HFFc6 (cell line): ENCODE measurements at regions not wholly inside any gene's neighbourhood (a gene's known extent, or its start where the extent isn't known, plus 50 kb on each side); places are given as distances from the start of the nearest gene placed in this dataset.

Source experiments
- DNase-seq: peaks from one replicate; pipeline ENCODE4 v3.0.0-alpha.2; 2018
- H3K27ac Mint-ChIP-seq: 2 replicates; pipeline ENCODE4 v1.8.0; 2020; ENCODE audit warnings: mild to moderate bottlenecking, mixed read lengths
- H3K27me3 Mint-ChIP-seq: 2 replicates; pipeline ENCODE4 v1.8.0; 2021; ENCODE audit warnings: mild to moderate bottlenecking, moderate library complexity, mixed read lengths; ENCODE audit not compliant: insufficient read depth
- H3K36me3 Mint-ChIP-seq: 2 replicates; pipeline ENCODE4 v1.8.0; 2021; ENCODE audit warnings: low read depth, mixed read lengths
- H3K4me1 Mint-ChIP-seq: 2 replicates; pipeline ENCODE4 v1.8.0; 2020; ENCODE audit warnings: low read depth, mixed read lengths
- H3K4me3 Mint-ChIP-seq: 2 replicates; pipeline ENCODE4 v1.8.0; 2020; ENCODE audit warnings: mild to moderate bottlenecking, moderate library complexity, mixed read lengths
- H3K9me3 Mint-ChIP-seq: 2 replicates; pipeline ENCODE4 v1.8.0; 2020; ENCODE audit warnings: mild to moderate bottlenecking, mixed read lengths
- CTCF ChIP-seq: fragments of 200-600 bp; sonication (generic); IDR thresholded peaks from 2 replicates; pipeline ENCODE4 v1.5.0; 2021; ENCODE audit warnings: antibody characterized with exemption, mild to moderate bottlenecking

- DNase-seq: no peak
Measured at GRCh38 chr11:82046778-82047177, 686.9 kb downstream of the FAM181B start.

GRCh38 chr11:82045748-82046457 is 687.8 kb downstream of the FAM181B start:
- no peak for TF ChIP-seq CTCF
- Mint-ChIP-seq H3K4me3 (no peak overlapping the region), H3K9me3 (peaks cover 63% of the 10 kb centered on the region)

More at GRCh38 chr11:82046778-82047177, 686.9 kb downstream of the FAM181B start:
- no peak overlapping the region for H3K27ac Mint-ChIP-seq
- H3K4me3 Mint-ChIP-seq: no peak overlapping the region
- no peaks in the 10 kb centered on the region; the same call in 1 of the 2 replicates for H3K27me3 Mint-ChIP-seq
- no peaks in the 10 kb centered on the region; the same call in 1 of the 2 replicates for H3K36me3 Mint-ChIP-seq
- TF ChIP-seq CTCF: no peak
- H3K9me3 Mint-ChIP-seq: peaks cover 59% of the 10 kb centered on the region
- H3K4me1 Mint-ChIP-seq: no peaks in the 10 kb centered on the region

GRCh38 chr11:82043316-82043715 is 690.3 kb downstream of the FAM181B start:
- no peak for DNase-seq
- Mint-ChIP-seq H3K36me3 (no peaks in the 10 kb centered on the region), H3K27ac (no peak overlapping the region), H3K9me3 (peaks cover 50% of the 10 kb centered on the region), H3K4me3 (no peak overlapping the region), H3K27me3 (no peaks in the 10 kb centered on the region; the same call in 1 of the 2 replicates), H3K4me1 (no peaks in the 10 kb centered on the region)
- TF ChIP-seq CTCF: no peak

More at GRCh38 chr11:82045748-82046457, 687.8 kb downstream of the FAM181B start:
- H3K27ac Mint-ChIP-seq: no peak overlapping the region
- no peaks in the 10 kb centered on the region; the same call in 1 of the 2 replicates for H3K27me3 Mint-ChIP-seq
- H3K36me3 Mint-ChIP-seq: no peaks in the 10 kb centered on the region; the same call in 1 of the 2 replicates
- DNase-seq: no peak
- H3K4me1 Mint-ChIP-seq: no peaks in the 10 kb centered on the region

- no peak for DNase-seq
- no peak for TF ChIP-seq CTCF
- H3K36me3 Mint-ChIP-seq: no peaks in the 10 kb centered on the region
- H3K9me3 Mint-ChIP-seq: peaks cover 35% of the 10 kb centered on the region
- H3K27ac Mint-ChIP-seq: no peak overlapping the region
- no peaks in the 10 kb centered on the region for H3K4me1 Mint-ChIP-seq
- no peak overlapping the region for H3K4me3 Mint-ChIP-seq
- H3K27me3 Mint-ChIP-seq: no peaks in the 10 kb centered on the region
Measured at GRCh38 chr11:82041764-82042163, 691.9 kb downstream of the FAM181B start.

GRCh38 chr11:82038154-82038553 is 695.5 kb downstream of the FAM181B start:
- H3K4me1 Mint-ChIP-seq: no peaks in the 10 kb centered on the region
- DNase-seq: no peak
- no peaks in the 10 kb centered on the region for H3K36me3 Mint-ChIP-seq
- H3K9me3 Mint-ChIP-seq: peaks cover 27% of the 10 kb centered on the region
- H3K4me3 Mint-ChIP-seq: no peak overlapping the region
- no peak for TF ChIP-seq CTCF
- no peak overlapping the region for H3K27ac Mint-ChIP-seq
- no peaks in the 10 kb centered on the region for H3K27me3 Mint-ChIP-seq
